ENCODE measurements at regions not wholly inside any gene's neighbourhood (a gene's known extent, or its start where the extent isn't known, plus 50 kb on each side); places are given as distances from the start of the nearest gene placed in this dataset.
"Not testable (repeated sequence)": the region's sequence is repeated elsewhere in the genome, so short reads cannot be mapped to it uniquely, and the experiment has no call there.

DNA sequence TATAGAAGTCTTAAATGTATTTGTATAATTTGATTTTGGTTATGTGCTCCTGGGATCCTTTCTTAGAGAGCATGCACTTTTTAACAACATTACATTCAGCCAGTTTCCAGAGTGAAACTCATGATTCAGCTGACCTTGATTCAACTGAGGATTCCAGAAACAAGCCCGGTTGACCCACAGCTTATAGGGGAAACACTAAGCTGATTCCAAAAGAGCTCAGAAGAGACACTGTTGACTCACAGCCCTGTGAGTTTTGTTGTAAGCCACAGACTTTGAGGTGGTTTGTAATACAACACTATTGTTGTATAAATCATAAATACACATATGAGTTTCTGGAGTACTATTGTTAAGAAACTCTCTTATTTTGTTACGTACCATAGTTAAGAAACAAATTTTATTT is 133.8 kb upstream of the MGAT4C start:
- DNase-seq (ENCODE audit: low read depth), result peak; percentile 78
- H3K4me3 ChIP-seq (ENCODE audit: low read length), result no peak overlapping the region
- TF ChIP-seq, protein P1, sequence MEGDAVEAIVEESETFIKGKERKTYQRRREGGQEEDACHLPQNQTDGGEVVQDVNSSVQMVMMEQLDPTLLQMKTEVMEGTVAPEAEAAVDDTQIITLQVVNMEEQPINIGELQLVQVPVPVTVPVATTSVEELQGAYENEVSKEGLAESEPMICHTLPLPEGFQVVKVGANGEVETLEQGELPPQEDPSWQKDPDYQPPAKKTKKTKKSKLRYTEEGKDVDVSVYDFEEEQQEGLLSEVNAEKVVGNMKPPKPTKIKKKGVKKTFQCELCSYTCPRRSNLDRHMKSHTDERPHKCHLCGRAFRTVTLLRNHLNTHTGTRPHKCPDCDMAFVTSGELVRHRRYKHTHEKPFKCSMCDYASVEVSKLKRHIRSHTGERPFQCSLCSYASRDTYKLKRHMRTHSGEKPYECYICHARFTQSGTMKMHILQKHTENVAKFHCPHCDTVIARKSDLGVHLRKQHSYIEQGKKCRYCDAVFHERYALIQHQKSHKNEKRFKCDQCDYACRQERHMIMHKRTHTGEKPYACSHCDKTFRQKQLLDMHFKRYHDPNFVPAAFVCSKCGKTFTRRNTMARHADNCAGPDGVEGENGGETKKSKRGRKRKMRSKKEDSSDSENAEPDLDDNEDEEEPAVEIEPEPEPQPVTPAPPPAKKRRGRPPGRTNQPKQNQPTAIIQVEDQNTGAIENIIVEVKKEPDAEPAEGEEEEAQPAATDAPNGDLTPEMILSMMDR (conservative IDR thresholded peaks at IDR 0.05; ENCODE audit: low read depth, low read length), result no peak

DNA sequence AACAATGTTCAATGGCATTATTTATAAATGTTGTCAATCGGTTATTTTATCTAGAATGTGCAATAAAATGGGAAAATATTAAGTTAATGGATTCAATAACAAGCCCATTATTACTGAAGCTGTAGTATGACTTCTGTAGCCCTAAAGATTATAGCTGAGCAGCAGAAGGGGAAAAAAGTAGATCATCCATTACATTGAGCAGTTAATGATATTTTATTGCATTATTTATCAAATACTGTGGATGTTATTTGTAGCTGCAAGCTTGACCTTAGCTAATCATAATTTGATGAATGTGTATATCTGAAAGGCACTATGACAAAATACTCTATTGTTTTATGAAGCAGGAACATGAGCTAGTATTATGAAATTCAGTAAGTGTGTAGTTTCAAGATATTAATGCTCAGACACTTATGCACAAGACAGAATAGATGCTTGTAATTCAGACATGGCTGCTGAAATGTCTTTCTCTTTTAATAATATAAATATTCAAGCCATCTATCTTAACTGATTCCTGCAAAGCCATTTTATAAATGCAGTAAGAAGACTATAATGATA is 131.5 kb upstream of the MGAT4C start:
- TF ChIP-seq, protein P1 (conservative IDR thresholded peaks at IDR 0.05; ENCODE audit: low read depth, low read length), result no peak
- DNase-seq (ENCODE audit: low read depth), result no peak
- H3K4me3 ChIP-seq (ENCODE audit: low read length), result no peak overlapping the region

DNA sequence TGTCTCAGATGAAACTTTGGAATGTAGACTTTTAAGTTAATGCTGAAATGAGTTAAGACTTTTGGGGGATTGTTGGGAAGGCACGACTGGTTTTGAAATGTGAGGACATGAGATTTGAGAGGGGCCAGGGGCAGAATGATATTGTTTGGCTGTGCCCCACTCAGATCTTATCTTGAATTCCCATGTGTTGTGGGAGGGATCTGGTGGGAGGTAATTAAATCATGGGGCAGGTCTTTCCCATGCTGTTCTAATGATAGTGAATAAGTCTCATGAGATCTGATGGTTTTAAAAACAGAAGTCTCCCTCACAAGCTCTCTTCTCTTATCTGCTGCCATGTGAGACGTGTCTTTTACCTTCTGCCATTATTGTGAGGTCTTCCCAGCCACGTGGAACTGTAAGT is 127.6 kb upstream of the MGAT4C start:
- not testable (repeated sequence) for H3K4me3 ChIP-seq (ENCODE audit: low read length); DNase-seq (ENCODE audit: low read depth)

DNA sequence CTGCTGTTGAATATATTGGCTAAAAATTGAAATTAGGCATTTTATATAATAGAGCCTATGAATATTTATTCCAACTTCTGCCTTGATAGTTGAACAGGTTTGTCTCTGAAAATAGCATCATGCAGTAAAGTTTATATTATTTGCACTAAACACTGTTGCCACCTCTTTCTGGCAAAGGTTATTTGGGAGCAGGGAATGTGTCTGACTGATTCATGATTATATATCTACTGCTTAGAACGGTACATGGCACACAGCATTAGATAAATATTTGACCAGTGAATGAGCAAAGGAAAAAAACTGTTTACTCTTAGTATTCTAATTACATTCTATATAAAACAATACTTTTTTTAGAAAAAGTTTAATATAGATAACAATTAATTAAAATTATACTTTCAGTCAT is 123.1 kb upstream of the MGAT4C start:
- no peak overlapping the region for H3K4me3 ChIP-seq (ENCODE audit: low read length)
- TF ChIP-seq, protein P1 (conservative IDR thresholded peaks at IDR 0.05; ENCODE audit: low read depth, low read length), result no peak
- no peak for DNase-seq (ENCODE audit: low read depth)

DNA sequence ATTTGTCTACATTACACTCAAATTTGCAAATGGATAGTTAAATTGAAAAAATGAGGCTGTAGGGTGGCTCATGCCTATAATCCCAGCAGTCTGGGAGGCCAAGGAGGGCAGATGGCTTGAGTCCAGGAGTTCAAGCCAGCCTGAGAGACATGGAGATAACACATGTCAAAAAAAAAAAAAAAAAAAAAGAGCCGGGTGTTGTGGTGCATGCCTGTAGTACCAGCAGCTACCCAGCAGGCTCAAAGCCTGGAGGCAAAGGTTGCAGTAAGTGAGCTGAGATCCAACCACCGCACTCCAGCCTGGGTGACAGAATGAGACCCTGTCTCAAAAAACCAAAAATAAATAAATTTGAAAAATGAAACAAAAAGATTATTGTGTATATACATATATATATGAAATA is 119.9 kb upstream of the MGAT4C start:
- H3K4me3 ChIP-seq (ENCODE audit: low read length), result no peak overlapping the region
- no peak for DNase-seq (ENCODE audit: low read depth)
- TF ChIP-seq, protein P1 (conservative IDR thresholded peaks at IDR 0.05; ENCODE audit: low read depth, low read length), result peak; percentile 16

DNA sequence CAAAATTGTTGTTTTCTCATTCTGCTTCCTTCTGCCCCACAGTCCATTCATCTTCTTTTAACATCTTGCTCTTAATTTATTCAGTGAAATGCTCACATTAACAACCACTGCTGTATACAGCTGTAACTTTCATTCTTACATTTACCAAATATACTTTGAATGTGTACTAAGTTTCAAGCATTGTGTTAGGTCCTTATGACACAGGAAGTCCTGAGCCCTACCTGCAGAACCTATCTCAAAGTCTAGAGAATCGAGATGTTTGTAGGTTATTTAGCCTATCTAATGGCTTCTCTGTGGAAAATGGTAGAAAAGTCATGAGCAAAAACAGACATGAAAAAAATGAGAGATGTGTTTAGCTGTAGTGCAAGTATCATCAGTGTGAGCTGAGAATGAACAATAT is 117.6 kb upstream of the MGAT4C start:
- no peak overlapping the region for H3K4me3 ChIP-seq (ENCODE audit: low read length)
- DNase-seq (ENCODE audit: low read depth), result no peak
- TF ChIP-seq, protein P1 (conservative IDR thresholded peaks at IDR 0.05; ENCODE audit: low read depth, low read length), result no peak

DNA sequence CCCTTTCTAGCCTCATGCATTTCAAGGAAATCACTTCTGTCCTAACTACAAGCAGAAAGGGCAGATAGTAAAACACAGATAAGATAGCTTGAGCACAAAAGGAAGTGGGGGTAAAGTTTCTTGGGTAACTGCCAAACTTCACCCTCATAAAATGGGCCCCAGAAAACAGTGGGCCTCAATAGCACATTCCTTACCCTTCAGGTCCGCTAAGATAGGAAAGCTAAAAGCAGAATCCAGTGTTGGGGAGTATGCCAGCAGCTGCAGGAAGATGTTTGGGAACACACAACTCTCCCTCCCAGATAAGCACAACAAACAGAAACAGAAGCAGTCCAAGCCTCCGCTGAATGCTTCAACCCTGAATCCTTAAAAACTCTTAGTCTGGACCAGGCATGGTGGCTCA is 110.9 kb upstream of the MGAT4C start:
- H3K4me3 ChIP-seq (ENCODE audit: low read length), result no peak overlapping the region
- TF ChIP-seq, protein P1 (conservative IDR thresholded peaks at IDR 0.05; ENCODE audit: low read depth, low read length), result no peak
- DNase-seq (ENCODE audit: low read depth), result no peak

DNA sequence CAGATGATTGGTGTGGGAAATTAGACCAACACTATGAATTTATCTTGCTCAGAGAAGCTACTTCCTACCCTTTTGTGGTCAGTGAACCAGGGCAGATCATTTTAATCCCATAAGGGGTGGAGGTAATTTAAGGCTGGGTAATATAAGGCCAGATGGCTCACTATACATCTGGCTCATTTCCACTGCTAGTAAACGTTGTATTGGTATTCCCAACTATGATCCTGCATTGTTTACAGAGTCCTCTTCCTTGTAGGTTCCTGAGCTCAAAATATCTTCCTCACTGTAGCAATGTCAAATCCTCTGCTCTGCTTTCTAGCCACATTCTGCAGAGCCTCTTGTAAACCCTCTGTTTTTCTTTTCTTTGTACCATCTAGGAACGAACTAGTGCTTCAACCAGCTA is 93.0 kb upstream of the MGAT4C start:
- TF ChIP-seq, protein P1 (conservative IDR thresholded peaks at IDR 0.05; ENCODE audit: low read depth, low read length), result no peak
- no peak for DNase-seq (ENCODE audit: low read depth)
- no peak overlapping the region for H3K4me3 ChIP-seq (ENCODE audit: low read length)

Measured in retinal pigment epithelial cell (primary cell).